Sciatic nerve (tissue), 2 donors: ENCODE measurements at regions not wholly inside any gene's neighbourhood (a gene's known extent, or its start where the extent isn't known, plus 50 kb on each side); places are given as distances from the start of the nearest gene placed in this dataset.
"Not testable (repeated sequence)": the region's sequence is repeated elsewhere in the genome, so short reads cannot be mapped to it uniquely, and the experiment has no call there.

Experiments
- ATAC-seq: fragments of 200-7000 bp; cut with Tn5 transposase; one replicate; pipeline ENCODE4 v1.9.1; 2020; ENCODE audit warnings: mild to moderate bottlenecking, moderate library complexity
- DNase-seq: peaks from one replicate; pipeline ENCODE4 v3.0.0-alpha.2; 2020; ENCODE audit warnings: low spot score
- intact Hi-C: fragments of 100-400 bp; cut with DNase I; formaldehyde crosslinking; loops from one replicate; pipeline ENCODE4 v1.14.2; 2022
- donor health status: DM: no; HTN: no; CAD: no.
- donor health status: DM: no; HTN: no; CAD: no.

- ATAC-seq (no peak), DNase-seq (no peak)
- intact Hi-C loops, result no loop called here
Observed at GRCh38 chr13:24931450-24932251, 164.3 kb upstream of the PABPC3 start.

DNA sequence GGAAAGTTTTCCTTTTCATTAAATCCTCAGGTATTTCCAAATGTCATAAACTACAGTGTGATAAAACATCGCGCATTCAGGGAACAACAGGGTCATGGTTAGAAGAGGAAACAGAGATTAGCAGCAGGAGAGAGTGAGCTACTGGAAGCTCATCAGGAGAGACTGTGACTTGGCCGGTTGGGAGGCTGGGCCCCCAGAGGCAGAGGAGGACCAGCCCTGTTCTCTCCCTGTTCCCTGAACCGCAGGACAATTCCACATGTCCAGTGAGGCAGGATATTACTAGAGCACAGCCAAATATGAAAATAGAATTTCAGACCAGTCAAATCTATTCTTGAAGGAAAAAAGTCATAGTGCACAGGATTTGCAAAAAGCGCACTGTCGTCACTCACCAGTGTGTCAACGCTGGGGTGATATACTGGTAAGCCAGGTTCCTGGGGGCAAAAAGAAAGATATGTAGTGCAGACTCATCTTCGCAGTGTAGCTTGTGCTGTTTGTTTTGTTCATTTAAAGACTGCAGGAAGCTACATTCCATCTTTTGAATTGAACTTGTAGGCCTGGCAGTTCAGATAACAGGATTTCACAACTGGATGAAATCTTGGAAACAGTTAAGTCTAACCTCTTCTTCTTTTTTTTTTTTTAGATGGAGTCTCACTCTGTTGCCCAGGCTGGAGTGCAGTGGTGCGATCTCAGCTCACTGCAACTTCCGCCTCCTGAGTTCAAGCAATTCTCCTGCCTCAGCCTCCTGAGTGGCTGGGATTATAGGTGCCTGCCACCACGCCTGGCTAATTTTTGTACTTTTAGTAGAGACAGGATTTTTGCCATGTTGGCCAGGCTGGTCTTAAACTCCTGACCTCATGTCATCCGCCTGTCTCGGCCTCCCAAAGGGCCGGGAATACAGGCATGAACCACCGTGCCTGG lies 162.6 kb upstream of the PABPC3 start:
- ATAC-seq, DNase-seq, intact Hi-C loops: not testable (repeated sequence)

DNA sequence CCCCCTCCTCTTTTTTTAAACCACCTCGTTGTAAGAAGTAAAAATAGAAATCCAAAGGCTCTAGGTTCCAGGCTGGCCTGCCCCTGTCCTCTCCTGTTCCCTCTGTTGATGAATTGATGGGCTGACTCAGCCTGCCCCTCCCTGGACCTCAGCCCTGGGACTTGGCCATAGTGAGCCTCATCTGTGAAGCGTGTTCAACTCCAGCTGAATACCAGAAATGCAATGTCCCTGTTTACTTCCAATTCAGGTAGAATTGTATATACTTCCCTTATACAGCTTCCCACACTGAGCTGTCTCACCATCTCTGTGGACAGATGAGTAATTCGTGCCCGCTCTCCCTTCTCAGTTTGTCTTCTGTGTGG lies 161.9 kb upstream of the PABPC3 start:
- ATAC-seq, result peak; percentile 42
- DNase-seq, intact Hi-C loops: not testable (repeated sequence)

GRCh38 chr13:24938966-24939365 lies 157.0 kb upstream of the PABPC3 start:
- no peak for ATAC-seq
- intact Hi-C loops, result no loop called here
- DNase-seq, result no peak

DNA sequence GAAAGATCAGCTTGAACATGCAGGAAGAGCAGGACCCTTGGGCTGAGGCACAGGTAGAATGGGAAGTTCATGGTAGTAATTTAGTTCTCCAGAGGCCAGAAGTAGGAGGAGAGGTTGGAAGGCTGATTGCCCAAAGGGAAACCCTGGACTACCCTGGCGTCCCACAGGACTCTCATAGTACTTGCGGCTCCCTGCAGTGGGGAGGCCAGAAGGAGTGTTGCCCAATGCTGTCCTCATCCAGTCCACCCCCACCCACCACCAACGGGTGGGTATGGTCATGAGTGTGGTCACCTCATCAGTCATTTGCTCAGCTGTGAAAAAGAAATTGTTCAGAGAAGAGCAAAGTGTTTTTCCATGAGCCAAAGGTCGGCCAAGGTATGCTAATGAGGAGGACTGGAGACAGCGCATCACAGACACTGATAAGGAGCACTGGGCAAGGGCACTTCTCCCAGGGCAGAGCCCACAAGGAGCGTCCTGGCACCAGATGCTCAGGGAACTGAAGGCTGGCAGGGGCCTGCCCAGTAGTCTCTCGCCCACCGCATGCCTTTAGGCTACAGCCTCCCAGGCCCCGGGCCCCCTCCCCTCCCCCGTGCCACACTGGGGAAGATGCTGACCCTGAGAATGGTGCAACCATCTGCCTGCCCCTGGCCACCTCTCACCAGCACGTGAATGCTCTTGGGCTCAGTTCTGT lies 154.8 kb upstream of the PABPC3 start:
- DNase-seq, ATAC-seq, intact Hi-C loops: not testable (repeated sequence)

- ATAC-seq (no peak), DNase-seq (no peak)
- intact Hi-C loops, result no loop called here
Observed at GRCh38 chr13:24943136-24943535, 152.8 kb upstream of the PABPC3 start.

- ATAC-seq, DNase-seq, intact Hi-C loops: not testable (repeated sequence)
Observed at GRCh38 chr13:24944073-24944472, 151.9 kb upstream of the PABPC3 start.

DNA sequence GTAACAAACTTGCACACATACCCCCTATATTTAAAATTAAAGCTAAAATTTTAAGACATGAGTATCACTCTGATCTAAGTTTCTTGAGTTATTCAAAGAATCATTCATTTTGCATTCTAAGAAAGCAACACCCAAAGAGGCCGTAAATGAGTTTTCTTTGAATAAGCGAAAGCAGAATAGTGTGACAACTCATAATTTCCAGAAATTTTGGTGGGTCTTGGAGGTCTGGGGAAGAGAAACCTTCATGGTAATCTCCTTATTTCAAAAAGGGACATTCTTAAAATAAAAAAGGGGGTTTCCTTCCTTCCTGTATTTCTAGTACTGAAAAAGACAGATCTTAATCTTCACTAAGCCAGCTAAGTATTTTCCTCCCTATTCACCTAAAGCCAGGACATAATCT lies 147.0 kb upstream of the PABPC3 start:
- ATAC-seq, DNase-seq, intact Hi-C loops: not testable (repeated sequence)

- intact Hi-C loops, ATAC-seq, DNase-seq: not testable (repeated sequence)
Observed at GRCh38 chr13:24950611-24951010, 145.3 kb upstream of the PABPC3 start.

DNA sequence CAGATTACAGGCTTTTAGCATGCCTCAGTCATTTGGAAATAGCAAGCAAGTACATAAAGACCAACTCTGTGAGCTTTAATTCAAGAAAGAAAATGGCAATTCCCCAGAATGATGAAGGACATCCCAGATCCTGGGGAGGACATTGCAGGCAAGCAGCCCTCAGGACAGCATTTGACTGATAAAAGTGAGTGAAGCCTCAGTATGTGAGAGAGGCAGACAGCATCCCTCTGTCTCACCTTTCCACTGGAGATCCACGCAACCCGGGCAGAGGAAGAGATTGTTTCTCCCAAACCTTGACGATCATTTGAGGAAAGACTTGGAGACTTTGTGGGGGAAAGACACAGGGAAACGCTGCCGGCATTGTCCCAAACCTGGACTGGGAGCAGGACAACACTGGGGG lies 128.0 kb upstream of the PABPC3 start:
- intact Hi-C loops, DNase-seq, ATAC-seq: not testable (repeated sequence)

GRCh38 chr13:24968416-24968815 lies 127.5 kb upstream of the PABPC3 start:
- DNase-seq, ATAC-seq, intact Hi-C loops: not testable (repeated sequence)

DNA sequence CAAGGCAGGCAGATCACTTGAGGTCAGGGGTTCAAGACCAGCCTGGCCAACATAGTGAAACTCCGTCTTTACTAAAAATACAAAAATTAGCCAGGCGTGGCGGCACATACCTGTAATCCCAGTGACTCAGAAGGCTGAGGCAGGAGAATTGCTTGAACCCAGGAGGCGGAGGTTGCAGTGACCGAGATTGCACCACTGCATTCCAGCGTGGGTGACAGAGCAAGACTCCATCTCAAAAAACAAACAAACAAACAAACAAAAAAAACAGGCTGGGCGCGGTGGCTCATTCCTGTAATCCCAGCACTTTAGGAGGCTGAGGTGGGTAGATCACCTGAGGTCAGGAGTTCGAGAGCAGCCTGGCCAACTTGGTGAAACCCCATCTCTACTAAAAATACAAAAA lies 122.8 kb upstream of the PABPC3 start:
- ATAC-seq, DNase-seq, intact Hi-C loops: not testable (repeated sequence)

- intact Hi-C loops, DNase-seq, ATAC-seq: not testable (repeated sequence)
Observed at GRCh38 chr13:24981181-24981803, 114.6 kb upstream of the PABPC3 start.

GRCh38 chr13:24982333-24982999 lies 113.5 kb upstream of the PABPC3 start:
- ATAC-seq, result no peak
- intact Hi-C loops, result no loop called here
- DNase-seq, result no peak

GRCh38 chr13:24983094-24983493 lies 112.8 kb upstream of the PABPC3 start:
- DNase-seq, result no peak
- ATAC-seq, result no peak
- intact Hi-C loops, result no loop called here

GRCh38 chr13:24984134-24984533 lies 111.8 kb upstream of the PABPC3 start:
- no peak for DNase-seq
- ATAC-seq, result no peak
- intact Hi-C loops, result no loop called here

DNA sequence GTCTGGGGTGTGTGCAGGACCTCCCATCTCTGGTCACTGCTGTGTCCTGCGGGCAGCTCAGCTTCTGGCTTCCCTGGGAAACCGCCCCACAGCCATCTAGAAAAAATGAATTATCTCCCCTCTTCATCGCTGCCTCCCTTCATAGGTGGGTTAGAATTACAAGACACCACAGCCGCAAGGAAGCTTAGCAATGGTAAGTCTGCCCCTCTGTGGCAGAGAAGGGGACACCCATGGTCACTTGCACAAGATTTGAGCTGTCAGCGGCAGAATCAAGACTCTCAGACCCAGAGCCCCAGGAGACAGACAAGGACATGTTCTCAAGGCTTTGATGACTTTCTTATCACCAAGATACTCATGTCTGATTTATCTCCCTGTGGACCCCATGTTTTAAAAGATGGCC lies 110.8 kb upstream of the PABPC3 start:
- intact Hi-C loops, result no loop called here
- DNase-seq, result no peak
- ATAC-seq, result no peak

- DNase-seq (no peak), ATAC-seq (no peak)
- intact Hi-C loops, result no loop called here
Observed at GRCh38 chr13:24985896-24986295, 110.0 kb upstream of the PABPC3 start.
